ENCODE measurements at regions not wholly inside any gene's neighbourhood (a gene's known extent, or its start where the extent isn't known, plus 50 kb on each side); places are given as distances from the start of the nearest gene placed in this dataset.

GRCh38 chr10:62582804-62583208 is 208.6 kb downstream of the ZNF365 start:
- TF ChIP-seq CTCF (conservative IDR thresholded peaks at IDR 0.05; ENCODE audit: low read depth in 2 of 2) = no peak
- no peak for TF ChIP-seq POLR2AphosphoS5 (IDR thresholded peaks at IDR 0.05; ENCODE audit: low read depth)
- no peak for TF ChIP-seq EZH2 (IDR thresholded peaks at IDR 0.05; ENCODE audit: low read depth, unreplicated experiment)
- no peak for TF ChIP-seq REST (IDR thresholded peaks at IDR 0.05; ENCODE audit: unreplicated experiment)
